Neural cell (in vitro differentiated cells): ENCODE measurements at regions not wholly inside any gene's neighbourhood (a gene's known extent, or its start where the extent isn't known, plus 50 kb on each side); places are given as distances from the start of the nearest gene placed in this dataset.

Experiments
- H2AFZ ChIP-seq: fragments of 200-600, 300-800 bp; sonication (generic), shearing (Covaris generic); 2 replicates; pipeline ENCODE4 v1.6.0; 2014; ENCODE audit warnings: low read depth, mild to moderate bottlenecking, antibody characterized with exemption, low read length, moderate library complexity
- H3F3A ChIP-seq: fragments of 200-600 bp; shearing (Covaris generic); 2 replicates; pipeline ENCODE4 v1.6.1; 2016; ENCODE audit warnings: mild to moderate bottlenecking, moderate library complexity, mixed read lengths, antibody characterized with exemption, low read length; ENCODE audit not compliant: insufficient read depth, poor library complexity, severe bottlenecking
- H3K27ac ChIP-seq: fragments of 200-600, 300-800 bp; sonication (generic), shearing (Covaris generic); 2 replicates; pipeline ENCODE4 v1.5.1; 2014; ENCODE audit warnings: mild to moderate bottlenecking, low read length, moderate library complexity
- H3K27me3 ChIP-seq: fragments of 300-800, 200-600 bp; sonication (generic), shearing (Covaris generic); 2 replicates; pipeline ENCODE4 v1.6.0; 2014; ENCODE audit warnings: mild to moderate bottlenecking, low read depth, low read length, moderate library complexity; ENCODE audit not compliant: insufficient read depth
- H3K36me3 ChIP-seq: fragments of 300-800, 200-600 bp; sonication (generic), shearing (Covaris generic); 2 replicates; pipeline ENCODE4 v1.5.1; 2014; ENCODE audit warnings: mild to moderate bottlenecking, antibody characterized with exemption, low read length, moderate library complexity; ENCODE audit not compliant: insufficient read depth
- H3K4me2 ChIP-seq: fragments of 300-800, 200-600 bp; sonication (generic), shearing (Covaris generic); 2 replicates; pipeline ENCODE4 v1.6.0; 2014; ENCODE audit warnings: mild to moderate bottlenecking, low read length
- H3K4me3 ChIP-seq: fragments of 300-800, 200-600 bp; sonication (generic), shearing (Covaris generic); 2 replicates; pipeline ENCODE4 v1.5.1; 2014; ENCODE audit warnings: mild to moderate bottlenecking, low read length, moderate library complexity
- H3K79me2 ChIP-seq: fragments of 200-600 bp; shearing (Covaris generic); replicated peaks from 2 replicates; pipeline ENCODE4 v1.6.0; 2014; ENCODE audit warnings: mild to moderate bottlenecking, low read length, moderate library complexity; ENCODE audit not compliant: insufficient read depth
- H3K9ac ChIP-seq: fragments of 300-800, 200-600 bp; sonication (generic), shearing (Covaris generic); 2 replicates; pipeline ENCODE4 v1.6.1; 2016; ENCODE audit warnings: mild to moderate bottlenecking, low read length, mixed read lengths
- H3K9me2 ChIP-seq: fragments of 200-600 bp; shearing (Covaris generic); 2 replicates; pipeline ENCODE4 v1.6.1; 2016; ENCODE audit warnings: mild to moderate bottlenecking, low read length, mixed read lengths; ENCODE audit not compliant: insufficient read depth
- H3K9me3 ChIP-seq: fragments of 200-600, 300-800 bp; sonication (generic), shearing (Covaris generic); 2 replicates; pipeline ENCODE4 v1.6.1; 2016; ENCODE audit warnings: mild to moderate bottlenecking, mixed run types, low read length, moderate library complexity, mixed read lengths
- H4K20me1 ChIP-seq: fragments of 200-600 bp; shearing (Covaris generic); 2 replicates; pipeline ENCODE4 v1.6.1; 2016; ENCODE audit warnings: mild to moderate bottlenecking, mixed run types; ENCODE audit not compliant: insufficient read depth
- CTCF ChIP-seq: fragments of 450-650 bp; IDR thresholded peaks from 2 replicates; pipeline ENCODE4 v1.5.1; 2014; ENCODE audit warnings: antibody characterized with exemption, mild to moderate bottlenecking, moderate library complexity; ENCODE audit not compliant: poor library complexity, severe bottlenecking
- EP300 ChIP-seq: fragments of 450-650 bp; conservative IDR thresholded peaks from 2 replicates; pipeline ENCODE4 v1.6.1; 2014; ENCODE audit warnings: antibody characterized with exemption, mild to moderate bottlenecking, moderate library complexity; ENCODE audit not compliant: poor library complexity, severe bottlenecking
- EZH2 ChIP-seq: fragments of 200-600, 300-800 bp; shearing (Covaris generic), sonication (generic); IDR thresholded peaks from 2 replicates; pipeline ENCODE4 v1.6.1; 2014; ENCODE audit warnings: antibody characterized with exemption, low read length, borderline replicate concordance, mild to moderate bottlenecking; ENCODE audit not compliant: insufficient read depth, poor library complexity, severe bottlenecking
- MXI1 ChIP-seq: fragments of 450-650 bp; conservative IDR thresholded peaks from 2 replicates; pipeline ENCODE4 v1.6.1; 2014; ENCODE audit warnings: antibody characterized with exemption, mild to moderate bottlenecking; ENCODE audit not compliant: poor library complexity, severe bottlenecking
- POLR2AphosphoS5 ChIP-seq: IDR thresholded peaks from 2 replicates; pipeline ENCODE4 v1.6.1; 2012
- RAD21 ChIP-seq: fragments of 450-650 bp; conservative IDR thresholded peaks from 2 replicates; pipeline ENCODE4 v1.6.1; 2014; ENCODE audit warnings: antibody characterized with exemption, mild to moderate bottlenecking, moderate library complexity
- SMC3 ChIP-seq: fragments of 450-650 bp; conservative IDR thresholded peaks from 2 replicates; pipeline ENCODE4 v1.6.1; 2014; ENCODE audit warnings: antibody characterized with exemption, mild to moderate bottlenecking, moderate library complexity; ENCODE audit not compliant: poor library complexity
- TAF1 ChIP-seq: IDR thresholded peaks from 2 replicates; pipeline ENCODE4 v1.6.1; 2012; ENCODE audit warnings: low read depth
- TF ChIP-seq, protein P1 (sequence below): IDR thresholded peaks from 2 replicates; pipeline ENCODE4 v1.6.1; 2012; ENCODE audit warnings: borderline replicate concordance

GRCh38 chr9:20243841-20244240 lies 378.5 kb downstream of the MLLT3 start:
- Histone ChIP-seq H3K4me2 (no peak overlapping the region), H2AFZ (no peak overlapping the region), H3K9ac (no peak overlapping the region), H3K27me3 (no peaks in the 10 kb centered on the region), H3K9me3 (no peaks in the 10 kb centered on the region), H3K9me2 (no peaks in the 10 kb centered on the region), H3K4me3 (no peak overlapping the region), H3K27ac (no peak overlapping the region), H4K20me1 (no peaks in the 10 kb centered on the region), H3F3A (no peaks in the 10 kb centered on the region), H3K36me3 (no peaks in the 10 kb centered on the region), H3K79me2 (no peaks in the 10 kb centered on the region)
- TF ChIP-seq EP300 (no peak), CTCF (no peak), RAD21 (no peak), POLR2AphosphoS5 (no peak), EZH2 (no peak), TAF1 (no peak), SMC3 (no peak), MXI1 (no peak)
- TF ChIP-seq, protein P1, sequence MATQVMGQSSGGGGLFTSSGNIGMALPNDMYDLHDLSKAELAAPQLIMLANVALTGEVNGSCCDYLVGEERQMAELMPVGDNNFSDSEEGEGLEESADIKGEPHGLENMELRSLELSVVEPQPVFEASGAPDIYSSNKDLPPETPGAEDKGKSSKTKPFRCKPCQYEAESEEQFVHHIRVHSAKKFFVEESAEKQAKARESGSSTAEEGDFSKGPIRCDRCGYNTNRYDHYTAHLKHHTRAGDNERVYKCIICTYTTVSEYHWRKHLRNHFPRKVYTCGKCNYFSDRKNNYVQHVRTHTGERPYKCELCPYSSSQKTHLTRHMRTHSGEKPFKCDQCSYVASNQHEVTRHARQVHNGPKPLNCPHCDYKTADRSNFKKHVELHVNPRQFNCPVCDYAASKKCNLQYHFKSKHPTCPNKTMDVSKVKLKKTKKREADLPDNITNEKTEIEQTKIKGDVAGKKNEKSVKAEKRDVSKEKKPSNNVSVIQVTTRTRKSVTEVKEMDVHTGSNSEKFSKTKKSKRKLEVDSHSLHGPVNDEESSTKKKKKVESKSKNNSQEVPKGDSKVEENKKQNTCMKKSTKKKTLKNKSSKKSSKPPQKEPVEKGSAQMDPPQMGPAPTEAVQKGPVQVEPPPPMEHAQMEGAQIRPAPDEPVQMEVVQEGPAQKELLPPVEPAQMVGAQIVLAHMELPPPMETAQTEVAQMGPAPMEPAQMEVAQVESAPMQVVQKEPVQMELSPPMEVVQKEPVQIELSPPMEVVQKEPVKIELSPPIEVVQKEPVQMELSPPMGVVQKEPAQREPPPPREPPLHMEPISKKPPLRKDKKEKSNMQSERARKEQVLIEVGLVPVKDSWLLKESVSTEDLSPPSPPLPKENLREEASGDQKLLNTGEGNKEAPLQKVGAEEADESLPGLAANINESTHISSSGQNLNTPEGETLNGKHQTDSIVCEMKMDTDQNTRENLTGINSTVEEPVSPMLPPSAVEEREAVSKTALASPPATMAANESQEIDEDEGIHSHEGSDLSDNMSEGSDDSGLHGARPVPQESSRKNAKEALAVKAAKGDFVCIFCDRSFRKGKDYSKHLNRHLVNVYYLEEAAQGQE: no peak

- Histone ChIP-seq H3K27me3 (no peaks in the 10 kb centered on the region), H3K9me2 (no peaks in the 10 kb centered on the region), H3K4me2 (no peak overlapping the region), H3K27ac (no peak overlapping the region), H3F3A (no peaks in the 10 kb centered on the region), H3K9me3 (no peaks in the 10 kb centered on the region), H2AFZ (no peak overlapping the region), H3K9ac (no peak overlapping the region), H3K36me3 (no peaks in the 10 kb centered on the region), H4K20me1 (no peaks in the 10 kb centered on the region), H3K4me3 (no peak overlapping the region), H3K79me2 (no peaks in the 10 kb centered on the region)
- TF ChIP-seq SMC3: no peak
- TF ChIP-seq MXI1: no peak
- TF ChIP-seq, protein P1: no peak
- TF ChIP-seq EP300: no peak
- TF ChIP-seq TAF1: no peak
- TF ChIP-seq CTCF: no peak
- no peak for TF ChIP-seq POLR2AphosphoS5
- TF ChIP-seq RAD21: no peak
- no peak for TF ChIP-seq EZH2
Measured at GRCh38 chr9:20242510-20243189, 379.6 kb downstream of the MLLT3 start.
